Suprapubic skin (tissue), 4 donors: ENCODE measurements at regions not wholly inside any gene's neighbourhood (a gene's known extent, or its start where the extent isn't known, plus 50 kb on each side); places are given as distances from the start of the nearest gene placed in this dataset.
"Not testable (repeated sequence)": the region's sequence is repeated elsewhere in the genome, so short reads cannot be mapped to it uniquely, and the experiment has no call there.

Experiments used
- DNase-seq, 2 donors: peaks; one replicate each; pipeline ENCODE4 v3.0.0-alpha.2; 2019; ENCODE audit warnings: low spot score in 2 of 2
- H3K27ac ChIP-seq: fragments of 200-600 bp; sonication (generic); one replicate; pipeline ENCODE4 v1.5.1; 2019
- H3K27me3 ChIP-seq: fragments of 200-600 bp; sonication (generic); one replicate; pipeline ENCODE4 v1.5.1; 2019
- H3K36me3 ChIP-seq: fragments of 200-600 bp; sonication (generic); one replicate; pipeline ENCODE4 v1.5.1; 2019
- H3K4me1 ChIP-seq: fragments of 200-600 bp; sonication (generic); one replicate; pipeline ENCODE4 v1.5.1; 2019
- H3K4me3 ChIP-seq: fragments of 200-600 bp; sonication (generic); one replicate; pipeline ENCODE4 v1.5.1; 2019; ENCODE audit warnings: mild to moderate bottlenecking
- H3K9me3 ChIP-seq: fragments of 200-600 bp; sonication (generic); one replicate; pipeline ENCODE4 v1.5.1; 2019
- CTCF ChIP-seq, 2 donors: fragments of 200-600 bp in 1 of 2; fragments of 450-650 bp in 1 of 2; sonication (generic) in 1 of 2; IDR thresholded peaks; one replicate each; pipeline ENCODE4 v1.5.1; 2016 to 2019; ENCODE audit warnings: antibody characterized with exemption in 2 of 2, mild to moderate bottlenecking in 1 of 2, moderate library complexity in 1 of 2
- EP300 ChIP-seq: sonication (generic); formaldehyde crosslinking; IDR thresholded peaks from one replicate; pipeline ENCODE4 v1.6.1; 2017; ENCODE audit warnings: antibody characterized with exemption
- POLR2A ChIP-seq, 2 donors: fragments of 450-650 bp; IDR thresholded peaks; one replicate each; pipeline ENCODE4 v1.6.1; 2017; ENCODE audit warnings: antibody characterized with exemption in 2 of 2, mild to moderate bottlenecking in 2 of 2, moderate library complexity in 2 of 2
- POLR2AphosphoS5 ChIP-seq, 3 donors: sonication (generic); formaldehyde crosslinking; IDR thresholded peaks; one replicate each; pipeline ENCODE4 v1.6.1; 2017; ENCODE audit warnings: antibody characterized with exemption in 3 of 3
- WGBS: methylation state at CpG from one replicate; pipeline ENCODE4 v1.1.5; 2018; 5-methylcytosine and 5-hydroxymethylcytosine counted together

GRCh38 chr3:145673838-145674237 is 487.1 kb downstream of the PLOD2 start:
- 39% methylated on average over 2 of the region's 2 CpGs for WGBS
- Histone ChIP-seq H3K4me1 (no peaks in the 10 kb centered on the region), H3K27me3 (no peaks in the 10 kb centered on the region), H3K36me3 (no peaks in the 10 kb centered on the region), H3K4me3 (no peak overlapping the region), H3K27ac (no peak overlapping the region), H3K9me3 (no peaks in the 10 kb centered on the region)
- TF ChIP-seq POLR2A (IDR thresholded peaks at IDR 0.05): no peak
- no peak for TF ChIP-seq CTCF (IDR thresholded peaks at IDR 0.05)
- no peak for TF ChIP-seq POLR2AphosphoS5 (IDR thresholded peaks at IDR 0.05)
- no peak for TF ChIP-seq EP300
- DNase-seq: no peak

- H3K9me3 ChIP-seq: no peaks in the 10 kb centered on the region
- H3K27ac ChIP-seq: no peak overlapping the region
- no peak overlapping the region for H3K4me3 ChIP-seq
- 67% methylated on average over 1 of the region's 1 CpG for WGBS
- DNase-seq: no peak
- no peaks in the 10 kb centered on the region for H3K27me3 ChIP-seq
- H3K36me3 ChIP-seq: no peaks in the 10 kb centered on the region
- TF ChIP-seq POLR2AphosphoS5 (IDR thresholded peaks at IDR 0.05): no peak
- H3K4me1 ChIP-seq: no peaks in the 10 kb centered on the region
Measured at GRCh38 chr3:145678401-145678800, 482.6 kb downstream of the PLOD2 start.

- no peaks in the 10 kb centered on the region for H3K4me1 ChIP-seq
- no peak overlapping the region for H3K4me3 ChIP-seq
- no peaks in the 10 kb centered on the region for H3K9me3 ChIP-seq
- no peak for DNase-seq
- 47% methylated on average over 3 of the region's 3 CpGs for WGBS
- H3K36me3 ChIP-seq: no peaks in the 10 kb centered on the region
- H3K27ac ChIP-seq: no peak overlapping the region
- no peaks in the 10 kb centered on the region for H3K27me3 ChIP-seq
- TF ChIP-seq EP300 (no peak), POLR2AphosphoS5 (IDR thresholded peaks at IDR 0.05) (no peak), CTCF (IDR thresholded peaks at IDR 0.05) (no peak), POLR2A (IDR thresholded peaks at IDR 0.05) (no peak)
Measured at GRCh38 chr3:145681181-145681580, 479.8 kb downstream of the PLOD2 start.

- not testable (repeated sequence) for H3K27ac ChIP-seq, H3K4me1 ChIP-seq, H3K9me3 ChIP-seq, H3K27me3 ChIP-seq, DNase-seq, H3K4me3 ChIP-seq, H3K36me3 ChIP-seq
- 96% methylated on average over 3 of the region's 3 CpGs for WGBS
Measured at GRCh38 chr3:145687978-145688377, 473.0 kb downstream of the PLOD2 start.

- no peak for DNase-seq
- Histone ChIP-seq H3K27me3 (no peaks in the 10 kb centered on the region), H3K9me3 (no peaks in the 10 kb centered on the region), H3K36me3 (no peaks in the 10 kb centered on the region), H3K4me3 (no peak overlapping the region), H3K27ac (no peak overlapping the region), H3K4me1 (no peaks in the 10 kb centered on the region)
- 89% methylated on average over 2 of the region's 2 CpGs for WGBS
- TF ChIP-seq POLR2A (IDR thresholded peaks at IDR 0.05) (no peak), POLR2AphosphoS5 (IDR thresholded peaks at IDR 0.05) (no peak), EP300 (no peak), CTCF (IDR thresholded peaks at IDR 0.05) (no peak)
Measured at GRCh38 chr3:145692751-145693150, 468.2 kb downstream of the PLOD2 start.

GRCh38 chr3:145696011-145696410 is 465.0 kb downstream of the PLOD2 start:
- Histone ChIP-seq H3K4me1 (peaks cover 8% of the 10 kb centered on the region), H3K36me3 (no peaks in the 10 kb centered on the region), H3K4me3 (no peak overlapping the region), H3K27me3 (no peaks in the 10 kb centered on the region), H3K9me3 (no peaks in the 10 kb centered on the region), H3K27ac (no peak overlapping the region)
- no peak for DNase-seq
- no peak for TF ChIP-seq EP300
- TF ChIP-seq POLR2A (IDR thresholded peaks at IDR 0.05): no peak
- no peak for TF ChIP-seq POLR2AphosphoS5 (IDR thresholded peaks at IDR 0.05)
- TF ChIP-seq CTCF (IDR thresholded peaks at IDR 0.05): no peak
